HepG2 (cell line): ENCODE measurements at regions not wholly inside any gene's neighbourhood (a gene's known extent, or its start where the extent isn't known, plus 50 kb on each side); places are given as distances from the start of the nearest gene placed in this dataset.
A peak's percentile ranks its signal among the peaks of the same experiment; 100 is the strongest.

Experiments
- SMARCC2 ChIP-seq: fragments of 450-650 bp; IDR thresholded peaks from 2 replicates; pipeline ENCODE4 v1.6.1; 2017; ENCODE audit warnings: antibody characterized with exemption, mild to moderate bottlenecking
- ZNF589 ChIP-seq: sonication (generic); formaldehyde crosslinking; conservative IDR thresholded peaks from 2 replicates; pipeline ENCODE4 v1.8.0; 2022; ENCODE audit warnings: mild to moderate bottlenecking, moderate library complexity, missing genetic modification reagents
- TF ChIP-seq, protein P1 (sequence below): sonication (generic); formaldehyde crosslinking; IDR thresholded peaks from 2 replicates; pipeline ENCODE4 v1.5.0; 2020; ENCODE audit warnings: mild to moderate bottlenecking, missing genetic modification reagents, moderate library complexity
- TF ChIP-seq, protein P2 (sequence below): sonication (generic); formaldehyde crosslinking; IDR thresholded peaks from 2 replicates; pipeline ENCODE4 v1.5.0; 2020; ENCODE audit warnings: missing genetic modification reagents
- TF ChIP-seq, protein P3 (sequence below): IDR thresholded peaks from 2 replicates; pipeline ENCODE4 v1.6.1; 2018; ENCODE audit warnings: missing genetic modification reagents

DNA sequence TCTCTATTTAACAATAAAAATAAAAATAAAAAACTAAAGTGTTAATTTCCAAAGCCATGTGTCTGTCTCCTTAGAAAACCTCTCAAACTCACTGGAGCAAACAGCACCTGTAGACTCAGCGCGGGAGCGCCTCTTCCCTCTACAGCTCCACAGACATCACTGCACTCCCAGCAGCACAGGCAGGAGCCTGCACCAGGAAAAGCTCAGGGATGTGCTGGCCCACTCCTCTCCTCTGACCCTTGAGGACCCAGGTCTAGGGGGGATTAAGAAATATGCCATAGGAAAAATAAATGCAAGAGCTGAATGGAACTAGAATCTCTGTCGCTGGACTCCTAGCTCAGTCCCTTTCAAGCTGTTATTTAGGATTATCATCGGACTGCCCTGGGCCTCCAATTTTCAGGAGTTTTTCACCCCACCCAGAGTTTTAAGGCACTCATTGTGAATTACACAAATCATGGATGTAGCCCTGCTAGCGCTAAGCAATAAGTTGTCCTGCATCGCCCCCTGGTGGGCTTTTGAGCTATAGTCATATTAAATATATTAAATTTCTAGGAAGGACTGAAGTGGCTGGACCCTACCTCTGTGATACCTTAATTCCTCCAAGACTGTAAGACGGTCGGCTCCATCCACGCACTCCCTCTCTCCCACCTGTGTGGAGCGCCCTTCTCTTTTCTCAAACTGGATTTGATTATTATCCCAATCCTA lies 333.9 kb downstream of the UQCRFS1 start:
- TF ChIP-seq ZNF589 (CRISPR knock-in tag), result no peak
- TF ChIP-seq, protein P1, sequence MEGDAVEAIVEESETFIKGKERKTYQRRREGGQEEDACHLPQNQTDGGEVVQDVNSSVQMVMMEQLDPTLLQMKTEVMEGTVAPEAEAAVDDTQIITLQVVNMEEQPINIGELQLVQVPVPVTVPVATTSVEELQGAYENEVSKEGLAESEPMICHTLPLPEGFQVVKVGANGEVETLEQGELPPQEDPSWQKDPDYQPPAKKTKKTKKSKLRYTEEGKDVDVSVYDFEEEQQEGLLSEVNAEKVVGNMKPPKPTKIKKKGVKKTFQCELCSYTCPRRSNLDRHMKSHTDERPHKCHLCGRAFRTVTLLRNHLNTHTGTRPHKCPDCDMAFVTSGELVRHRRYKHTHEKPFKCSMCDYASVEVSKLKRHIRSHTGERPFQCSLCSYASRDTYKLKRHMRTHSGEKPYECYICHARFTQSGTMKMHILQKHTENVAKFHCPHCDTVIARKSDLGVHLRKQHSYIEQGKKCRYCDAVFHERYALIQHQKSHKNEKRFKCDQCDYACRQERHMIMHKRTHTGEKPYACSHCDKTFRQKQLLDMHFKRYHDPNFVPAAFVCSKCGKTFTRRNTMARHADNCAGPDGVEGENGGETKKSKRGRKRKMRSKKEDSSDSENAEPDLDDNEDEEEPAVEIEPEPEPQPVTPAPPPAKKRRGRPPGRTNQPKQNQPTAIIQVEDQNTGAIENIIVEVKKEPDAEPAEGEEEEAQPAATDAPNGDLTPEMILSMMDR (CRISPR knock-in tag), result peak; percentile 59
- TF ChIP-seq, protein P2, sequence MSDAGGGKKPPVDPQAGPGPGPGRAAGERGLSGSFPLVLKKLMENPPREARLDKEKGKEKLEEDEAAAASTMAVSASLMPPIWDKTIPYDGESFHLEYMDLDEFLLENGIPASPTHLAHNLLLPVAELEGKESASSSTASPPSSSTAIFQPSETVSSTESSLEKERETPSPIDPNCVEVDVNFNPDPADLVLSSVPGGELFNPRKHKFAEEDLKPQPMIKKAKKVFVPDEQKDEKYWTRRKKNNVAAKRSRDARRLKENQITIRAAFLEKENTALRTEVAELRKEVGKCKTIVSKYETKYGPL (CRISPR knock-in tag), result no peak
- TF ChIP-seq SMARCC2, result no peak
- TF ChIP-seq, protein P3, sequence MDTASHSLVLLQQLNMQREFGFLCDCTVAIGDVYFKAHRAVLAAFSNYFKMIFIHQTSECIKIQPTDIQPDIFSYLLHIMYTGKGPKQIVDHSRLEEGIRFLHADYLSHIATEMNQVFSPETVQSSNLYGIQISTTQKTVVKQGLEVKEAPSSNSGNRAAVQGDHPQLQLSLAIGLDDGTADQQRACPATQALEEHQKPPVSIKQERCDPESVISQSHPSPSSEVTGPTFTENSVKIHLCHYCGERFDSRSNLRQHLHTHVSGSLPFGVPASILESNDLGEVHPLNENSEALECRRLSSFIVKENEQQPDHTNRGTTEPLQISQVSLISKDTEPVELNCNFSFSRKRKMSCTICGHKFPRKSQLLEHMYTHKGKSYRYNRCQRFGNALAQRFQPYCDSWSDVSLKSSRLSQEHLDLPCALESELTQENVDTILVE (CRISPR knock-in tag), result no peak
